HG03175 (cell line): ENCODE measurements at regions not wholly inside any gene's neighbourhood (a gene's known extent, or its start where the extent isn't known, plus 50 kb on each side); places are given as distances from the start of the nearest gene placed in this dataset.

Experiments used
- ATAC-seq: cut with Tn5 transposase; IDR thresholded peaks from one replicate; pipeline ENCODE4 v1.9.1; 2021; ENCODE audit warnings: mild to moderate bottlenecking, moderate library complexity; ENCODE audit not compliant: unreplicated experiment

DNA sequence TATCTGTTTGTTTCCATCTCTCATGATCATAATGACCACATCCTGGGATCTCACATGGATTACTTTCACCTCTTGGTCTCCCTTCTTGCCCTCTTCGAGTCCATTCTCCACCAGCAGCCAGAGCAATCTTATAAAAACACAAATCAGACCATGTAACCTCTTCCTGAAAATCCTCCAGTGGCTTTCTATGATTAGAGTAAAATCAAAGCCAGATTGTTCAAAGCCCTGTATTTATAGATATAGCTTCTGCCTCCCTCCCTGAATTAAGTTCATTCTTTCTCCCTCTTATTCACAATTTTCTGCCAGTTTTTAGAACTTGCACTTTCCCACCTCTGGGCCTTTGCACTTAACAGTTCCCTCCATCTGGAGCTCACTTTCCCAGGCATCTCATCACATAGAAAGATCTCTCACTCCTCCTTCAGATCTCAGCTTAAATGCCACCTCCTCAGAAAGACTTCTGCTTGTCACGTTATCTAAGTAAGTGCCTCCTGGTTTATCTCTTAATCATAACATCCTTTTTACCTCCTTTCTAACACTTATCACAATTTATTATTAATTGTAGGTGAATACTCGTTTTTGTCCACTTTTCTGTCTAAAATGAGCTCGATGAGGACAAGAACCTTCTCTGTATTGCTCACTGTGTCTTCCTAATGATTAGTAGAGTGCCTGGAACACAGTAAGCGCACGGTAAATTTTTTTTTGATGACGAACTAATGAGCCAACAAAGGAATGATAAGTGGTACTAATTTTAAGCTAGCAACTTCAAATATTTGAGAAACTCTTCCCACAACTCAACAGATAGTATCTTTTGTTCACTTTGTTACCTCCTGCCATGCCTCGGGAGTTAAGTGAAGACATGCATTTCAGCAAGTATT lies 80.5 kb downstream of the CYB561 start:
- ATAC-seq, result no peak

DNA sequence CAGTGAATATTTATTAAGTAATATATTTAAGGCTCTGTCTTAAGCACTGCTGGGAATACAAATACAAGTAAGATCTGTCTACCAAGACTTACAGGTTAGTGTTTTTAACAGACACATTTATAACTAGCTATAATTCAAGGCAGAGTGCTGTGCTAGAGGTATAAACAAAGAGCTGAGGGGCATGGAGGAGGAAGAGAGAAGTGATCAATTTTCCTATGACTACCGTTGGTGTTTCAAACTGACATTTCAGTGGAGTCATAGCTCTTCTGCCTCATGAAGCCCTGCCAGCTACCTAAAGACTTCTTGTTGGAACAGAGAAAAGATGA lies 79.9 kb downstream of the CYB561 start:
- ATAC-seq, result no peak

DNA sequence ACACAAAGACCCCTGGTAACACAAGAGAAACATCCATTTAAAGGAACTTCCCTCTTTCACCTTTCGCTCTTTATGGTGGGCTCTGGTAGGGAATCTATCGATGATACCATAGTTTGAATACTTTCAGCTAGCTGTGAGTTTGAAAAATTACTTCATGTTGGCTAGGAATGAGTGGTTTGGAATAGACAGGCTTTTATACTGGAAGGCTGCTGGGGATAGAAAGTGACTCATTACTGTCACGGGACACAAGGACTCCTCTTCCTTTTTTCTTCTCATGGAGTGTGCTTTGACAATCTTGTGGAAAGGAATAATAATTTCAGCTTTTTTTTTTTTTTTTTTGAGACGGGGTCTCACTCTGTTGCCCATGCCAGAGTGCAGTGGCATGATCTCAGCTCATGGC lies 76.9 kb downstream of the CYB561 start:
- no peak for ATAC-seq

DNA sequence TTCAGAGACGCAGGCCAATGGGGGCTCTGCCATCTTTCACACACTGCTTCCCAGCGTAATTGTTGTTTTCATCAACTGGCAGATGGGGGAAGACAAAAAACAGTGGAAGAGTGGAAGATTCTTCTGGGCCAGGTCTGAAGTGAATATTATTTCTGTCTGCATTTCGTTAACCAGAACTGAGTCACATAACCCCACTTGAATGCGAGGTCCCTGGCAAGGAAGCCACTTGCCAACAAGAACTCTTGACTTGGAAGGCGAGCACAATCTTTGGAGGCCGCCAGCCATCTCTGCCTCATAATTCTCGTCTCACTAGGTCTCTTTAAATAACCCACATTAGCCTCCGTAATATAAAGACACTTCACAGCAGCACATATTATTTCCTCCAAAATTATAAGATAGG lies 75.4 kb downstream of the CYB561 start:
- ATAC-seq, result no peak

DNA sequence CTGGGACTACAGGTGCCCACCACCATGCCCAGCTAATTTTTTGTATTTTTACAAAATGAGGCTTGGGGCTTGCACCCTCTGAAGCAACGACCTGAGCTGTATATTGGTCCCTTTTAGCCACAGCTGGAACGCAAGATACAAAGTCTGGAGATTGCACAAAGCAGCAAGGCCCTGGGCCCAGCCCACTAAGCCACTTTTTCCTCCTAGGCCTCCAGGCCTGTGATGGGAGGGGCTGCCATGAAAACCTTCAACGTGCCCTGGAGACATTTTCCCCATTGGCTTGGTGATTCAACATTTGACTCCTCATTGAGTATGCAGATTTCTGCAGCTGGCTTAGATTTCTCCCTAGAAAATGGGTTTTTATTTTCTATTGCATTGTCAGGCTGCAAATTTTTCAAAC lies 69.2 kb downstream of the CYB561 start:
- no peak for ATAC-seq

DNA sequence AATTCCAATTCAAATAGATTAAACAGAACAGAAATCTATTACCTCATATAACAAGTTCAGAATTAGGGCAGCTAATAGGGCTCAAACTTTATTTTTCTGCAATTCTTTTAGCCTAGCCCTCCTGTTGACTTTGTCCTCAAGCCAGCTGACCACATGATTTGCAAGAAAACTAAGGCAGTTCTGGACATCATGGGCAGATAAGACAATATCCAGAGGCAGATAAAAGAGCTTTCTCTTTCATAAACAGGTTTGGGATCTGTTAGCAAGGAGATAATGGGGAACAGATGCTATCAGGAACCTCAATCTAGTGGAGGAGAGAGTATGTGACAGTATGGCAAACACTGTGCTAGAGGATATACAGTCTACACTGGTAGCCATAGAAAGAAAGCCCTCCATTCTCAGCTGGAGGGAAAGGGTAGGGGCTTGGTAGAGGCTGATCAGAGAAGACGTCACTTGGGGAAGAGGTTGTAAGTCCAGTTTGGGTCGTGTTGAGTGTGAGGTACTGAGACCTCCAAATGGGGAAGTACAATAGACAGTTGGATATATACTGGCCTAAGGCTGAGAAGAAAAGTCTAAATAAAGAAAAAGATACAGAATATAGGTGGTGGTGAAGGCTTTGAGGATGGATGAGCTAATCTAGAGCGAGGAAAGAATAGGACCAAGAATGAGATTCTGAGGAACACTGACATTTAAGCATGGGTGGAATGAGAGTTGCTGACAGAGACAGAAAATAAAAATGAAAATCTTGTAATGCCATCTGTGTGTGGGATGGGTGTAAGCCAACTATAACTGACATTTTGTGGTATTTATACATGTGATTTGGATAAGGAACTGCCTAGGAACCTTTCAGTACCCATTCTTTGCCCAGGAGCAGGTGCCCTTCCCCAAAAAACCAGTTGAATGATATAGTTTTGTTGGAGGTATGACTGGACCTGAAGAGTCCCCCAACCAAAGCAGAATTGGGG lies 67.4 kb downstream of the CYB561 start:
- no peak for ATAC-seq

DNA sequence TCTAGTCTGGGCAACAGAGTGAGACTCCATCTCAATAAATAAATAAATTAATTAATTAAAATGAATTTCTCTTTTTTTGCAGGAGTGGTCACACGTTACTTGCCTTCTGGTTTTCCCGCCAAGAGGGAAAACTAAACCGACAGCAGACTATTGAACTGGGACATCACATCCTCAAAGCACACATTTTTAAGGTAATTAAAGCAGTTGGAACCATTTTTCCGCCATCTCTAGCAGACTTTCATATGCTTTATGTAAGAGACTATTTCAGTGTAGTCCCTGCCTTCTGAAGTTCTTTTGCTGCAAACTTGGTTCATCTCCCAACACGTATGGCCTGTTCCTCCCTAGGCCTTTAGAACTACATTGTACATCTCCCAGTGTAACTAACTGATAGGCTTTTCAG lies 66.5 kb downstream of the CYB561 start:
- ATAC-seq, result no peak

DNA sequence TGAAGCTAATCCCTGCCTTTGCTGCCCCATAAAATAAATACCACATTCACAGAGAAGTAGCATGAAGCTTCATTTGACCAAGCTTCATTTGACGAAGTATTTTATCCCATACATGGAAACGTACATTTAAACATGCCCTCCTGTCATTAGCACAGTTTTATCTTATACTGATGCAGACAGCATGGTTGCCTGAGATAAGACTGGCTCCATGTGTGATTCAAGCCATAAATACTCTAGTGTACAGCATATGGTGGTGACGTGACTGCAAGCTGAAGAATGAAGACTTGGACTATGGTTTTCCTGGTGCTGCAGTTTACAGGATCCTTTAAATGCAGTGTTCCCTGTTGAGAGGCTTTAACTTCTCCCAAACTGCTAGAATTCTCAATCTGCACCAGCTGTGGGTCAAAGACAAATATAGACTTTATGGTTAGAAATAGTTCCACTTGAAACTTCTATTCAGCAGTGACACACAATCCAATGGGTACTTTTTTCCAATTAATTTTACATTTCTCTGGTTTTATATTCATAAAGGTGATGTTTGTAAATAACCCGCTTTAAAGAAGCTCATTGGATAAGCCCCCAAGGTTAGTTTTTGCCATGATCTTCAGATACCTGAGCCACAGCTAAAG lies 64.9 kb downstream of the CYB561 start:
- ATAC-seq, result no peak

DNA sequence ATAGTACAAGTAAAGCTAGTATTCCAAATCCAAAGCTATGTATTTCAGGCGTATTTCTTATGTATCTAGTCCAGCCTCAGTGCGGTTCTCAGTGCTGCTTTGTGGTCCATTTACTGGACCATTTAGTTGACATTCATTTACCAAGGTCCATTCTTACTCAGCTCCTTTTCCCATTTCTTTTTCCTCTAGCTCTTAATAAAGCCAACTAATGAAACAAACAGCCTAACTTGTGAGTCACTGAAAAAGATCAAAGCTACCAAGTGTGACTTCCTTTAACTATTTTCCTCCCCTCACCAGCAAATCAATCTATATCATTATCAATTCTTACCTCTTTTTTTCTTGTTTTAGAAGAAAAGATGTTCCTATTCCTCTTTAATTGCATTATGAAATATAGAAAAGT lies 64.0 kb downstream of the CYB561 start:
- no peak for ATAC-seq
